ENCODE measurements at regions not wholly inside any gene's neighbourhood (a gene's known extent, or its start where the extent isn't known, plus 50 kb on each side); places are given as distances from the start of the nearest gene placed in this dataset.

DNA sequence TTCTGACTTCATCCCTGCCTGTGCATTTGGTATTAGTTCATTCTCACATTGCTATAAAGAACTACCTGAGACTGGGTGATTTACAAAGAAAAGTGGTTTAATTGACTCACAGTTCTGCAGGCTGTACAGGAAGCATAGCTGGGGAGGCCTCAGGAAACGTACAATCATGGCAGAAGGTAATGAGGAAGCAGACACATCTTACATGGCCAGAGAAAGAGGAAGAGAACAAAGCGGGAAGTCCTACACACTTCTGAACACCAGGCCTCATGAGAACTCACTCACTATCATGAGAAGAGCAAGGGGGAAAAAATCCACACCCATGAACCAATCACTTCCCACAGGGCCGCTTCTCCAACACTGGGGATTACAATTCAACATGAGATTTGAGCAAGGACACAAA, 303.9 kb downstream of the CBLN4 start:
- no peaks in the 10 kb centered on the region for H3K4me1 ChIP-seq (ENCODE audit: control insufficient read depth, insufficient read depth, low read depth, low read length)
- no peak for DNase-seq
- no peak overlapping the region for H2BK15ac ChIP-seq (ENCODE audit: low read depth, poor library complexity, severe bottlenecking)
- no peak overlapping the region for H3K4me3 ChIP-seq (ENCODE audit: insufficient read depth in 1 of 2, low read depth in 1 of 2, low read length in 2 of 2)
- H2BK5ac ChIP-seq (ENCODE audit: low read depth, low read length, poor library complexity, severe bottlenecking), result no peak overlapping the region
- H3K27me3 ChIP-seq (ENCODE audit: control insufficient read depth in 1 of 2, insufficient read depth in 1 of 2, low read length in 2 of 2), result no peaks in the 10 kb centered on the region
- H3K18ac ChIP-seq (ENCODE audit: low read depth in 1 of 2, low read length in 2 of 2), result no peak overlapping the region
- no peak overlapping the region for H3K4ac ChIP-seq (ENCODE audit: low read depth in 1 of 2, low read length in 2 of 2)
- no peak overlapping the region for H3K9ac ChIP-seq (ENCODE audit: low read length)
- no peaks in the 10 kb centered on the region for H3K36me3 ChIP-seq (ENCODE audit: control insufficient read depth in 1 of 2, insufficient read depth in 2 of 2, low read depth in 1 of 2, low read length in 2 of 2)
- H3K23ac ChIP-seq (ENCODE audit: low read length in 2 of 2), result no peak overlapping the region
- H2AFZ ChIP-seq (ENCODE audit: low read depth, low read length), result no peak overlapping the region
- WGBS, result 38% methylated on average over 2 of the region's 3 CpGs
- no peak overlapping the region for H2AK5ac ChIP-seq (ENCODE audit: low read length, severe bottlenecking)
- H2BK120ac ChIP-seq (ENCODE audit: low read depth, low read length), result no peak overlapping the region
- H3K4me2 ChIP-seq (ENCODE audit: low read length, poor library complexity, severe bottlenecking), result no peak overlapping the region
- H3K79me1 ChIP-seq (replicated peaks; ENCODE audit: low read length, poor library complexity, severe bottlenecking), result no peaks in the 10 kb centered on the region
- no peak overlapping the region for H3K14ac ChIP-seq (ENCODE audit: low read length in 2 of 2)
- no peak overlapping the region for H4K8ac ChIP-seq (ENCODE audit: low read length)
- no peak overlapping the region for H3K27ac ChIP-seq (ENCODE audit: low read length, poor library complexity, severe bottlenecking)
- H3K9me3 ChIP-seq (ENCODE audit: control insufficient read depth, low read length), result peaks cover 3% of the 10 kb centered on the region
- H4K91ac ChIP-seq (ENCODE audit: low read length), result no peak overlapping the region
- no peak overlapping the region for H2BK12ac ChIP-seq (ENCODE audit: low read length in 2 of 2)

DNA sequence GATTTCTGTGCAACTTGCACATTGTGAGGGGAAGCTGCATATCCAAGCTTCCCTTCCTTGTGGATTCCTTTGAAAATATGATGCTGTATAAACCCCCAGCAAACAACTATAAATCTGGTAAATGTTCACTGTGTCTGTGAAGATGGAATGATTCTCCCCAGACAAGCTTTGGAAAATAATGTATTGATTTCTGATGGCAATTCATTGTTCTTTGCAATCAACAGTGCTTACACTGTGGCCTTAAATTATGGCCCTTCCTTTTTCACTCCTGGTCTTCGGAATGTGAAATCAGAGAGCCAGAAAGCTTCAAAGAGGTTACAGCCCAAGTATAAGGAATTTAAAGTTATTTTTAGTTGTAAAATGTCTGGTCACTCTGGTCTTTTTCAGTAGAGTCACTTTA, 308.8 kb downstream of the CBLN4 start:
- Histone ChIP-seq H3K36me3 (ENCODE audit: control insufficient read depth in 1 of 2, insufficient read depth in 2 of 2, low read depth in 1 of 2, low read length in 2 of 2) (no peaks in the 10 kb centered on the region), H3K23ac (ENCODE audit: low read length in 2 of 2) (no peak overlapping the region), H3K27me3 (ENCODE audit: control insufficient read depth in 1 of 2, insufficient read depth in 1 of 2, low read length in 2 of 2) (no peaks in the 10 kb centered on the region), H3K4ac (ENCODE audit: low read depth in 1 of 2, low read length in 2 of 2) (no peak overlapping the region), H2AFZ (ENCODE audit: low read depth, low read length) (no peak overlapping the region), H2BK15ac (ENCODE audit: low read depth, poor library complexity, severe bottlenecking) (no peak overlapping the region), H3K4me1 (ENCODE audit: control insufficient read depth, insufficient read depth, low read depth, low read length) (no peaks in the 10 kb centered on the region), H3K4me3 (ENCODE audit: insufficient read depth in 1 of 2, low read depth in 1 of 2, low read length in 2 of 2) (no peak overlapping the region), H3K4me2 (ENCODE audit: low read length, poor library complexity, severe bottlenecking) (no peak overlapping the region), H2BK120ac (ENCODE audit: low read depth, low read length) (no peak overlapping the region), H3K9me3 (ENCODE audit: control insufficient read depth, low read length) (peaks cover 6% of the 10 kb centered on the region), H4K91ac (ENCODE audit: low read length) (no peak overlapping the region), H4K8ac (ENCODE audit: low read length) (no peak overlapping the region), H2BK5ac (ENCODE audit: low read depth, low read length, poor library complexity, severe bottlenecking) (no peak overlapping the region), H3K14ac (ENCODE audit: low read length in 2 of 2) (no peak overlapping the region), H3K9ac (ENCODE audit: low read length) (no peak overlapping the region), H3K18ac (ENCODE audit: low read depth in 1 of 2, low read length in 2 of 2) (no peak overlapping the region), H2AK5ac (ENCODE audit: low read length, severe bottlenecking) (no peak overlapping the region), H2BK12ac (ENCODE audit: low read length in 2 of 2) (no peak overlapping the region), H3K79me1 (replicated peaks; ENCODE audit: low read length, poor library complexity, severe bottlenecking) (no peaks in the 10 kb centered on the region), H3K27ac (ENCODE audit: low read length, poor library complexity, severe bottlenecking) (no peak overlapping the region)
- no peak for DNase-seq
- WGBS, result 50% methylated on average over 1 of the region's 1 CpG

DNA sequence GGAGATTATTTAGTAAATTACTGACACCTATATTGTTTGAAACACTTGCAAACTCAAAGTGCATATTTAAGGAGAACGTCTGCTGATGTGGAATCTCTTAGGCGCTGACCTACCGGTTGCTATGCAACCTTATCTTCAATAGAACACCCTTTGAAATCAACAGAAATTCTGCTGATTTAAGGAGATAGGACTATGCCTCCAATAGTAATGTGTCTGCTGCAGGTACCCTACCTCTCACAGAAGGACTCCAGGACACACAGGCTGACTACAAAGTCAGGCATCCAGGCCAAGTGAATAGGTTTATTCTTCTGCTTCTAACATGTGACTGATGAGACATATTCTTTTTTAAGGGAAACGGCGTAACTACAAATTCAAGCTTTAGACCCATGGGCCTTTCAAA, 311.7 kb downstream of the CBLN4 start:
- H3K36me3 ChIP-seq (ENCODE audit: control insufficient read depth in 1 of 2, insufficient read depth in 2 of 2, low read depth in 1 of 2, low read length in 2 of 2), result no peaks in the 10 kb centered on the region
- no peaks in the 10 kb centered on the region for H3K27me3 ChIP-seq (ENCODE audit: control insufficient read depth in 1 of 2, insufficient read depth in 1 of 2, low read length in 2 of 2)
- H3K18ac ChIP-seq (ENCODE audit: low read depth in 1 of 2, low read length in 2 of 2), result no peak overlapping the region
- no peak overlapping the region for H3K4me2 ChIP-seq (ENCODE audit: low read length, poor library complexity, severe bottlenecking)
- no peak overlapping the region for H2AFZ ChIP-seq (ENCODE audit: low read depth, low read length)
- H2BK120ac ChIP-seq (ENCODE audit: low read depth, low read length), result no peak overlapping the region
- H2AK5ac ChIP-seq (ENCODE audit: low read length, severe bottlenecking), result no peak overlapping the region
- no peak overlapping the region for H4K91ac ChIP-seq (ENCODE audit: low read length)
- no peak for DNase-seq
- H3K23ac ChIP-seq (ENCODE audit: low read length in 2 of 2), result no peak overlapping the region
- H3K9me3 ChIP-seq (ENCODE audit: control insufficient read depth, low read length), result peaks cover 3% of the 10 kb centered on the region
- H2BK15ac ChIP-seq (ENCODE audit: low read depth, poor library complexity, severe bottlenecking), result no peak overlapping the region
- no peak overlapping the region for H2BK5ac ChIP-seq (ENCODE audit: low read depth, low read length, poor library complexity, severe bottlenecking)
- H3K9ac ChIP-seq (ENCODE audit: low read length), result no peak overlapping the region
- 94% methylated on average over 2 of the region's 5 CpGs for WGBS
- H3K14ac ChIP-seq (ENCODE audit: low read length in 2 of 2), result no peak overlapping the region
- H3K79me1 ChIP-seq (replicated peaks; ENCODE audit: low read length, poor library complexity, severe bottlenecking), result no peaks in the 10 kb centered on the region
- no peak overlapping the region for H3K4me3 ChIP-seq (ENCODE audit: insufficient read depth in 1 of 2, low read depth in 1 of 2, low read length in 2 of 2)
- no peak overlapping the region for H2BK12ac ChIP-seq (ENCODE audit: low read length in 2 of 2)
- H4K8ac ChIP-seq (ENCODE audit: low read length), result no peak overlapping the region
- H3K27ac ChIP-seq (ENCODE audit: low read length, poor library complexity, severe bottlenecking), result no peak overlapping the region
- no peak overlapping the region for H3K4ac ChIP-seq (ENCODE audit: low read depth in 1 of 2, low read length in 2 of 2)
- H3K4me1 ChIP-seq (ENCODE audit: control insufficient read depth, insufficient read depth, low read depth, low read length), result no peaks in the 10 kb centered on the region

DNA sequence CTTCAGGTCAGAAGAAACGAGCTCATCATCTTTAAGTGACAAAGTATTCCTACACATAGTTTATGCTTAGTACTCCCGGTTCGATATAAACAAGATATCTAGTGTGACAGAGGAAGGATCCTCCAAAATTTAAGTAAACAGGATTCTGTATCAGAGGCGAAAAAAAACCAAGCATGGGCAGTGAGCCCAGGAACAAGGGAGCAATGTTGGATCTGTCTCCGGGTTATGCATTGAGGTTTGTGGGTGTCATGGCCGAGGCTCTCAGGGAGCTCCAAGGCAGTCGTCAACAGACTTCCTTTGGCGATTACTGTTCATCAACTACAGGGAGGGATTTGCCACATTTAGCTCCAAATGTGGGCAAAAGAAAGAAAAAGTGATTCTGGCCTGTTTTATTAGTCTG, 319.5 kb downstream of the CBLN4 start:
- Histone ChIP-seq H3K27me3 (ENCODE audit: control insufficient read depth in 1 of 2, insufficient read depth in 1 of 2, low read length in 2 of 2) (no peaks in the 10 kb centered on the region), H4K8ac (ENCODE audit: low read length) (no peak overlapping the region), H2BK5ac (ENCODE audit: low read depth, low read length, poor library complexity, severe bottlenecking) (no peak overlapping the region), H3K4ac (ENCODE audit: low read depth in 1 of 2, low read length in 2 of 2) (no peak overlapping the region), H3K14ac (ENCODE audit: low read length in 2 of 2) (no peak overlapping the region), H3K18ac (ENCODE audit: low read depth in 1 of 2, low read length in 2 of 2) (no peak overlapping the region), H2BK15ac (ENCODE audit: low read depth, poor library complexity, severe bottlenecking) (no peak overlapping the region), H3K4me2 (ENCODE audit: low read length, poor library complexity, severe bottlenecking) (no peak overlapping the region), H3K9me3 (ENCODE audit: control insufficient read depth, low read length) (no peaks in the 10 kb centered on the region), H3K23ac (ENCODE audit: low read length in 2 of 2) (no peak overlapping the region), H2BK120ac (ENCODE audit: low read depth, low read length) (no peak overlapping the region), H3K9ac (ENCODE audit: low read length) (no peak overlapping the region), H2AK5ac (ENCODE audit: low read length, severe bottlenecking) (no peak overlapping the region), H3K79me1 (replicated peaks; ENCODE audit: low read length, poor library complexity, severe bottlenecking) (no peaks in the 10 kb centered on the region), H3K4me3 (ENCODE audit: insufficient read depth in 1 of 2, low read depth in 1 of 2, low read length in 2 of 2) (no peak overlapping the region), H2BK12ac (ENCODE audit: low read length in 2 of 2) (no peak overlapping the region), H3K4me1 (ENCODE audit: control insufficient read depth, insufficient read depth, low read depth, low read length) (no peaks in the 10 kb centered on the region), H3K36me3 (ENCODE audit: control insufficient read depth in 1 of 2, insufficient read depth in 2 of 2, low read depth in 1 of 2, low read length in 2 of 2) (no peaks in the 10 kb centered on the region), H2AFZ (ENCODE audit: low read depth, low read length) (no peak overlapping the region), H4K91ac (ENCODE audit: low read length) (no peak overlapping the region), H3K27ac (ENCODE audit: low read length, poor library complexity, severe bottlenecking) (no peak overlapping the region)
- no peak for DNase-seq
- WGBS, result 82% methylated on average over 7 of the region's 8 CpGs

Measured in mesenchymal stem cell (in vitro differentiated cells and primary cell).